Vagina (tissue), 2 donors: ENCODE measurements at regions not wholly inside any gene's neighbourhood (a gene's known extent, or its start where the extent isn't known, plus 50 kb on each side); places are given as distances from the start of the nearest gene placed in this dataset.

Experiments used
- POLR2A ChIP-seq, 2 donors: fragments of 450-650 bp; IDR thresholded peaks; one replicate each; pipeline ENCODE4 v1.6.1; 2017; ENCODE audit warnings: antibody characterized with exemption in 2 of 2, mild to moderate bottlenecking in 2 of 2, moderate library complexity in 2 of 2
- POLR2AphosphoS5 ChIP-seq, 2 donors: sonication (generic); formaldehyde crosslinking; IDR thresholded peaks; one replicate each; pipeline ENCODE4 v1.9.0; 2017; ENCODE audit warnings: antibody characterized with exemption in 2 of 2, mild to moderate bottlenecking in 2 of 2, low read depth in 1 of 2; ENCODE audit not compliant: insufficient read depth in 1 of 2
- TF ChIP-seq, protein P1 (sequence below), 3 experiments: fragments of 450-650 bp in 2 of 3; fragments of 200-600 bp in 1 of 3; sonication (generic) in 1 of 3; IDR thresholded peaks; one replicate each; pipeline ENCODE4 v1.5.1; 2017 to 2019; ENCODE audit warnings: antibody characterized with exemption in 3 of 3, mild to moderate bottlenecking in 2 of 3, moderate library complexity in 2 of 3

DNA sequence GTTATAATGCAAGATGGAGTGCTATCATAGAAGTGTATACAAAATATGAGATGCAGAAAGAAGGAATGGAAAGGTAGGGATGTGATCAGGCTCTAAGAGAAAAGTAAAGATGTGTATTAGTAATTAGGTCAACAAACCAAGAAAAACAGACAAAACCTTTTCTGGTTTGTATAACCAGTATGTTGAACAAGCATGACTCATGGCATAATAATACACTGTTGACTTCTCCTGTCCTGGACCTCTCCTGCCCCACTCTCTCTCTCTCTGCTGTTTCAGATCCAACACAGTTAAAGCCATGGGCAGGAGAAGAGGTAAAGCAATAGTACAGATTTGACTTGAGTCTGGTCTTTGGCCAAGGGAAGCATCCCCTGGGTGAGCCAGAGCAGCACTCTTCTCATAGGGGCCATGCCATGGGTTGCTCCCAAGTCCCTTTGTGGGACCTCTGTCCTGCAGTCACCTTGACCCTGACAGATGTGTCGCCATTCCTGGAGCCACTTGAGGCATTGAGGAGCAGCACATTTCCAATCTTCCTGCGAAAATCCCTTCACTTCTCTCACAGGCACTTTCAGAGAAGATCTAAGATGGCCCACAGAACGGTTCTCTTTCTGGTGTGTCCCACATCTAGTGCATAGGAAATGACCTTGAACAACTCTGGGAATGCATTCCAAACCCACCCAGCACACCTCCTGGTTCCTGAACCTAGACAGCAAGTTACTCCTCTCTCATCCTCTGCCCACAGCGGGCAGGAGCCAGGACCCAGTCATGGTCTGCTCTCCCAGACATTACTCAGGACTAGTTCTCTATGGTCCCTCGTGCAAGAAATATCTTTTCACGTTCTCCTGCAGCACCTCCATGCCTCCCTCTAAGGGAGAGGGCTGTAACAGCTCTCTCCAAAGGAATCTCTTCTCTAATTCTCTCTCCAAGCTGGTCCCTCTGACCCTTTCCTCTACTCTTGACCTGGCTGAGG, 58.2 kb upstream of the PRSS23 start:
- TF ChIP-seq, protein P1, sequence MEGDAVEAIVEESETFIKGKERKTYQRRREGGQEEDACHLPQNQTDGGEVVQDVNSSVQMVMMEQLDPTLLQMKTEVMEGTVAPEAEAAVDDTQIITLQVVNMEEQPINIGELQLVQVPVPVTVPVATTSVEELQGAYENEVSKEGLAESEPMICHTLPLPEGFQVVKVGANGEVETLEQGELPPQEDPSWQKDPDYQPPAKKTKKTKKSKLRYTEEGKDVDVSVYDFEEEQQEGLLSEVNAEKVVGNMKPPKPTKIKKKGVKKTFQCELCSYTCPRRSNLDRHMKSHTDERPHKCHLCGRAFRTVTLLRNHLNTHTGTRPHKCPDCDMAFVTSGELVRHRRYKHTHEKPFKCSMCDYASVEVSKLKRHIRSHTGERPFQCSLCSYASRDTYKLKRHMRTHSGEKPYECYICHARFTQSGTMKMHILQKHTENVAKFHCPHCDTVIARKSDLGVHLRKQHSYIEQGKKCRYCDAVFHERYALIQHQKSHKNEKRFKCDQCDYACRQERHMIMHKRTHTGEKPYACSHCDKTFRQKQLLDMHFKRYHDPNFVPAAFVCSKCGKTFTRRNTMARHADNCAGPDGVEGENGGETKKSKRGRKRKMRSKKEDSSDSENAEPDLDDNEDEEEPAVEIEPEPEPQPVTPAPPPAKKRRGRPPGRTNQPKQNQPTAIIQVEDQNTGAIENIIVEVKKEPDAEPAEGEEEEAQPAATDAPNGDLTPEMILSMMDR (IDR thresholded peaks at IDR 0.05) = no peak
- TF ChIP-seq POLR2A (IDR thresholded peaks at IDR 0.05) = no peak
- TF ChIP-seq POLR2AphosphoS5 (IDR thresholded peaks at IDR 0.05; ENCODE audit: insufficient read depth in 1 of 2, low read depth in 1 of 2) = no peak
